ENCODE measurements at regions not wholly inside any gene's neighbourhood (a gene's known extent, or its start where the extent isn't known, plus 50 kb on each side); places are given as distances from the start of the nearest gene placed in this dataset.

DNA sequence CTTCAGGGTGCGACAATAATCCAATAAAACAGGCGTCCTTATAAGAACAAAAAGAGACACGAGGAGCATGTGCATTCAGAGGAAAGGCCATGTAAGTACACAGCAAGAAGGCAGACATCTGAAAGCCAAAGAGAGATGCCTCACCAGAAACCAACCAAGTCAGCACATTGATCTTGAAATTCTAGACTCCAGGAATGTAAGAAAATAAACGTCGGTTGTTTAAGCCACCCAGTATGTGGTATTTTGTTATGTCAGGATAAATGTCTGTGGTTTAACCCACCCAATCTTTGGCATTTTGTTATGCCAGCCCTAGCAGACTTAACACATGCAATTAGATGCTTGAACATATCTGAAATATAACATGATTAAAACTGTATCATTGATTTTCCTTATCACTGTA lies 452.0 kb downstream of the SLITRK6 start:
- TF ChIP-seq, protein P1, sequence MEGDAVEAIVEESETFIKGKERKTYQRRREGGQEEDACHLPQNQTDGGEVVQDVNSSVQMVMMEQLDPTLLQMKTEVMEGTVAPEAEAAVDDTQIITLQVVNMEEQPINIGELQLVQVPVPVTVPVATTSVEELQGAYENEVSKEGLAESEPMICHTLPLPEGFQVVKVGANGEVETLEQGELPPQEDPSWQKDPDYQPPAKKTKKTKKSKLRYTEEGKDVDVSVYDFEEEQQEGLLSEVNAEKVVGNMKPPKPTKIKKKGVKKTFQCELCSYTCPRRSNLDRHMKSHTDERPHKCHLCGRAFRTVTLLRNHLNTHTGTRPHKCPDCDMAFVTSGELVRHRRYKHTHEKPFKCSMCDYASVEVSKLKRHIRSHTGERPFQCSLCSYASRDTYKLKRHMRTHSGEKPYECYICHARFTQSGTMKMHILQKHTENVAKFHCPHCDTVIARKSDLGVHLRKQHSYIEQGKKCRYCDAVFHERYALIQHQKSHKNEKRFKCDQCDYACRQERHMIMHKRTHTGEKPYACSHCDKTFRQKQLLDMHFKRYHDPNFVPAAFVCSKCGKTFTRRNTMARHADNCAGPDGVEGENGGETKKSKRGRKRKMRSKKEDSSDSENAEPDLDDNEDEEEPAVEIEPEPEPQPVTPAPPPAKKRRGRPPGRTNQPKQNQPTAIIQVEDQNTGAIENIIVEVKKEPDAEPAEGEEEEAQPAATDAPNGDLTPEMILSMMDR (conservative IDR thresholded peaks at IDR 0.05), result no peak
- no peak for TF ChIP-seq ZFX (IDR thresholded peaks at IDR 0.05)
